Upper lobe of right lung (tissue), 1 donor: ENCODE measurements at regions not wholly inside any gene's neighbourhood (a gene's known extent, or its start where the extent isn't known, plus 50 kb on each side); places are given as distances from the start of the nearest gene placed in this dataset.

Source experiments
- ATAC-seq: fragments of 200-7000 bp; cut with Tn5 transposase; one replicate; pipeline ENCODE4 v1.9.1; 2020; ENCODE audit warnings: mild to moderate bottlenecking, moderate library complexity
- DNase-seq: peaks from one replicate; pipeline ENCODE4 v3.0.0-alpha.2; 2020
- H3K27ac ChIP-seq: fragments of 200-600 bp; one replicate; pipeline ENCODE4 v1.8.0; 2022
- H3K27me3 ChIP-seq: fragments of 200-600 bp; one replicate; pipeline ENCODE4 v1.8.0; 2022; ENCODE audit warnings: mild to moderate bottlenecking
- H3K36me3 ChIP-seq: fragments of 200-600 bp; one replicate; pipeline ENCODE4 v1.8.0; 2022
- H3K4me1 ChIP-seq: fragments of 200-600 bp; one replicate; pipeline ENCODE4 v1.8.0; 2022
- H3K4me3 ChIP-seq: fragments of 200-600 bp; one replicate; pipeline ENCODE4 v1.8.0; 2022; ENCODE audit warnings: mild to moderate bottlenecking
- H3K9me3 ChIP-seq: fragments of 200-600 bp; one replicate; pipeline ENCODE4 v1.8.0; 2022
- intact Hi-C: fragments of 100-400 bp; cut with DNase I; formaldehyde crosslinking; loops from one replicate; pipeline ENCODE4 v1.11.0; 2022
- TF ChIP-seq, protein P1 (sequence below): fragments of 200-600 bp; IDR thresholded peaks from one replicate; pipeline ENCODE4 v1.8.0; 2022; ENCODE audit warnings: antibody characterized with exemption
- donor health status: DM: no; HTN: yes; CAD: no; lungs with severe emphysema.

GRCh38 chr18:78239090-78239457 lies 740.5 kb upstream of the SALL3 start:
- Histone ChIP-seq H3K36me3 (no peaks in the 10 kb centered on the region), H3K9me3 (no peaks in the 10 kb centered on the region), H3K4me1 (peaks cover 7% of the 10 kb centered on the region), H3K4me3 (no peak overlapping the region), H3K27ac (no peak overlapping the region), H3K27me3 (no peaks in the 10 kb centered on the region)
- ATAC-seq (no peak), DNase-seq (no peak)
- intact Hi-C loops, result no loop called here
- TF ChIP-seq, protein P1, sequence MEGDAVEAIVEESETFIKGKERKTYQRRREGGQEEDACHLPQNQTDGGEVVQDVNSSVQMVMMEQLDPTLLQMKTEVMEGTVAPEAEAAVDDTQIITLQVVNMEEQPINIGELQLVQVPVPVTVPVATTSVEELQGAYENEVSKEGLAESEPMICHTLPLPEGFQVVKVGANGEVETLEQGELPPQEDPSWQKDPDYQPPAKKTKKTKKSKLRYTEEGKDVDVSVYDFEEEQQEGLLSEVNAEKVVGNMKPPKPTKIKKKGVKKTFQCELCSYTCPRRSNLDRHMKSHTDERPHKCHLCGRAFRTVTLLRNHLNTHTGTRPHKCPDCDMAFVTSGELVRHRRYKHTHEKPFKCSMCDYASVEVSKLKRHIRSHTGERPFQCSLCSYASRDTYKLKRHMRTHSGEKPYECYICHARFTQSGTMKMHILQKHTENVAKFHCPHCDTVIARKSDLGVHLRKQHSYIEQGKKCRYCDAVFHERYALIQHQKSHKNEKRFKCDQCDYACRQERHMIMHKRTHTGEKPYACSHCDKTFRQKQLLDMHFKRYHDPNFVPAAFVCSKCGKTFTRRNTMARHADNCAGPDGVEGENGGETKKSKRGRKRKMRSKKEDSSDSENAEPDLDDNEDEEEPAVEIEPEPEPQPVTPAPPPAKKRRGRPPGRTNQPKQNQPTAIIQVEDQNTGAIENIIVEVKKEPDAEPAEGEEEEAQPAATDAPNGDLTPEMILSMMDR, result no peak

GRCh38 chr18:78240101-78240500 lies 739.5 kb upstream of the SALL3 start:
- H3K4me3 ChIP-seq, result no peak overlapping the region
- peaks cover 7% of the 10 kb centered on the region for H3K4me1 ChIP-seq
- TF ChIP-seq, protein P1, result no peak
- ATAC-seq (no peak), DNase-seq (no peak)
- H3K9me3 ChIP-seq, result no peaks in the 10 kb centered on the region
- H3K36me3 ChIP-seq, result no peaks in the 10 kb centered on the region
- intact Hi-C loops, result no loop called here
- no peaks in the 10 kb centered on the region for H3K27me3 ChIP-seq
- no peak overlapping the region for H3K27ac ChIP-seq

- no peaks in the 10 kb centered on the region for H3K36me3 ChIP-seq
- TF ChIP-seq, protein P1, result no peak
- H3K9me3 ChIP-seq, result no peaks in the 10 kb centered on the region
- intact Hi-C loops, result no loop called here
- no peak overlapping the region for H3K4me3 ChIP-seq
- H3K4me1 ChIP-seq, result peaks cover 7% of the 10 kb centered on the region
- ATAC-seq (no peak), DNase-seq (no peak)
- H3K27ac ChIP-seq, result no peak overlapping the region
- no peaks in the 10 kb centered on the region for H3K27me3 ChIP-seq
These were observed 738.9 kb upstream of the SALL3 start for GRCh38 chr18:78240627-78241252.

DNA sequence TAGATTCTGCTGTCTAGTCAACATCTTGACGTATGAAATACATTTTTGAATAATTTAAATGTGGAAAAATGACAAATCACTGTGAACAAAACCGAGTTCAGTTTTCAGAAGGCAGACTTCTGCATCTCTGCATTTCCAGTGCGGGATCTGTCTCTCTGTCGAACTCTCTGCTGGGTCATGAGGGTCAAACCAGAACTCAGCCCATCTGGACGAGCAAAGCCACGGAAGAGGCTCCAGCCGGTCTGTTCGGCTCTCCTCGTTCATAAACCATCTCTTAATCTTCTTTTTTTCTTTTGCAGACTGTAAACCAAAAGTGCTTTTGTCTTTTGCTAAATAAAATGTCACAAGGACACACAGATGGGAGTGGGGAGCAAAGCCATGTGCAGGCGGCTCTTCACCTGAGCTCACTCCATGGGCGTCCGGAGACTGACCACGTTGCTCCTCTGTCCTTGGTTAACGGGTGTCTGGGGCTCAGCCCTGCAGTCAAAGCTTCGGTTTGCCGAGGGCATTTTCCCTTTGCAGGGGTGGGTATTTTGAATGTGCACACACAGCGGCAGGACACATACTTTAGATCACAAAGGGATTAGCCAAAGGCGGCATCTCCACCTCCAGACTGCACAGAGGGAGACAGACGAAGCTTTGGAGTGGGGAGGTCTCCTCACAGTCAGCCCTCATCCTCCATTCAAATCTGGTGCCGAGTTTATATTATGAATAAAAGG lies 737.9 kb upstream of the SALL3 start:
- Histone ChIP-seq H3K27ac (peak overlapping the region; percentile 6), H3K36me3 (no peaks in the 10 kb centered on the region), H3K4me3 (no peak overlapping the region), H3K27me3 (no peaks in the 10 kb centered on the region), H3K9me3 (no peaks in the 10 kb centered on the region), H3K4me1 (peaks cover 7% of the 10 kb centered on the region)
- no peak for ATAC-seq
- intact Hi-C loops, result no loop called here
- TF ChIP-seq, protein P1, result no peak
- DNase-seq, result no peak

- H3K36me3 ChIP-seq, result no peaks in the 10 kb centered on the region
- H3K27me3 ChIP-seq, result no peaks in the 10 kb centered on the region
- peak overlapping the region; percentile 6 for H3K27ac ChIP-seq
- H3K9me3 ChIP-seq, result no peaks in the 10 kb centered on the region
- peaks cover 7% of the 10 kb centered on the region for H3K4me1 ChIP-seq
- ATAC-seq, result no peak
- intact Hi-C loops, result no loop called here
- no peak overlapping the region for H3K4me3 ChIP-seq
- no peak for DNase-seq
- TF ChIP-seq, protein P1, result no peak
These were observed 737.4 kb upstream of the SALL3 start for GRCh38 chr18:78242254-78242643.
